HEK293 (cell line): ENCODE measurements at regions not wholly inside any gene's neighbourhood (a gene's known extent, or its start where the extent isn't known, plus 50 kb on each side); places are given as distances from the start of the nearest gene placed in this dataset.

Experiments used
- GLI4 ChIP-seq: fragments of 450-650 bp; formaldehyde crosslinking; IDR thresholded peaks from 2 replicates; pipeline ENCODE4 v1.5.1; 2016; ENCODE audit warnings: missing biosample characterization, missing genetic modification characterization
- REST ChIP-seq: fragments of 450-650 bp; formaldehyde crosslinking; IDR thresholded peaks from 2 replicates; pipeline ENCODE4 v1.5.1; 2016; ENCODE audit warnings: missing biosample characterization, missing genetic modification characterization
- TCF7L2 ChIP-seq: IDR thresholded peaks from 2 replicates; pipeline ENCODE4 v1.6.1; 2011; ENCODE audit warnings: low read depth, mild to moderate bottlenecking, inconsistent platforms, low read length, moderate library complexity, borderline replicate concordance
- YY1 ChIP-seq: fragments of 450-650 bp; formaldehyde crosslinking; IDR thresholded peaks from 2 replicates; pipeline ENCODE4 v1.5.1; 2018; ENCODE audit warnings: missing biosample characterization, missing genetic modification characterization
- ZNF558 ChIP-seq: fragments of 450-650 bp; formaldehyde crosslinking; IDR thresholded peaks from 2 replicates; pipeline ENCODE4 v1.5.1; 2016; ENCODE audit warnings: missing biosample characterization, missing genetic modification characterization
- ZNF624 ChIP-seq: fragments of 450-650 bp; formaldehyde crosslinking; IDR thresholded peaks from 2 replicates; pipeline ENCODE4 v1.5.1; 2017; ENCODE audit warnings: missing biosample characterization, missing genetic modification characterization
- ZNF660 ChIP-seq: fragments of 450-650 bp; IDR thresholded peaks from 2 replicates; pipeline ENCODE4 v1.5.1; 2018; ENCODE audit warnings: missing biosample characterization, mild to moderate bottlenecking, missing genetic modification characterization
- ZNF701 ChIP-seq: fragments of 450-650 bp; formaldehyde crosslinking; IDR thresholded peaks from 2 replicates; pipeline ENCODE4 v1.5.1; 2016; ENCODE audit warnings: missing biosample characterization, missing genetic modification characterization
- TF ChIP-seq, protein P1 (sequence below): fragments of 450-650 bp; formaldehyde crosslinking; IDR thresholded peaks from 2 replicates; pipeline ENCODE4 v1.5.1; 2016; ENCODE audit warnings: missing biosample characterization, missing genetic modification characterization
- TF ChIP-seq, protein P2 (sequence below): fragments of 450-650 bp; formaldehyde crosslinking; IDR thresholded peaks from 2 replicates; pipeline ENCODE4 v1.5.1; 2016; ENCODE audit warnings: missing biosample characterization, missing genetic modification characterization
- TF ChIP-seq, protein P3 (sequence below): fragments of 450-650 bp; formaldehyde crosslinking; IDR thresholded peaks from 2 replicates; pipeline ENCODE4 v1.5.0; 2017; ENCODE audit warnings: missing biosample characterization, missing genetic modification characterization, borderline replicate concordance

DNA sequence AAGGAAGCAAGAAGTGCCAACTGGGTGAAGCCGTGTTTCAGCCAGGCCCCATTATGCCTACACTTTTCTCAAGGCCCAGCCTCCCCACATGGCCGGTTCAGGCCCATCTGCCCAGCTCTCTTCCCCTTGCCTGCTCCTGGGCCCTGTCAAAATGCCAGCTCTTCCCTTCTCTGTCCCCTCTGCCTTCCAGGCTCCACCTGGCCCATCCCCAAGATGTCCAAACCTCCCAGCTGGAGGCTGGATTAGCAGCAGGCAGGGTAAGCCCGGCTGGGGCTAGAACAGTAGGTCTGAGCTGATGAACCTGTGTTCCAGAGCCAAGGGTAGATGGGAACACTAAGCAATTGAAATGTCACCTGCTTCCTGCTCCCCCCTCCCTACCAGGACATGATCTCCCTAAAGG is 64.1 kb upstream of the HSPA9 start:
- TF ChIP-seq, protein P1, sequence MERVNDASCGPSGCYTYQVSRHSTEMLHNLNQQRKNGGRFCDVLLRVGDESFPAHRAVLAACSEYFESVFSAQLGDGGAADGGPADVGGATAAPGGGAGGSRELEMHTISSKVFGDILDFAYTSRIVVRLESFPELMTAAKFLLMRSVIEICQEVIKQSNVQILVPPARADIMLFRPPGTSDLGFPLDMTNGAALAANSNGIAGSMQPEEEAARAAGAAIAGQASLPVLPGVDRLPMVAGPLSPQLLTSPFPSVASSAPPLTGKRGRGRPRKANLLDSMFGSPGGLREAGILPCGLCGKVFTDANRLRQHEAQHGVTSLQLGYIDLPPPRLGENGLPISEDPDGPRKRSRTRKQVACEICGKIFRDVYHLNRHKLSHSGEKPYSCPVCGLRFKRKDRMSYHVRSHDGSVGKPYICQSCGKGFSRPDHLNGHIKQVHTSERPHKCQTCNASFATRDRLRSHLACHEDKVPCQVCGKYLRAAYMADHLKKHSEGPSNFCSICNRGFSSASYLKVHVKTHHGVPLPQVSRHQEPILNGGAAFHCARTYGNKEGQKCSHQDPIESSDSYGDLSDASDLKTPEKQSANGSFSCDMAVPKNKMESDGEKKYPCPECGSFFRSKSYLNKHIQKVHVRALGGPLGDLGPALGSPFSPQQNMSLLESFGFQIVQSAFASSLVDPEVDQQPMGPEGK (tag by site-specific recombination), result no peak
- no peak for TF ChIP-seq ZNF660 (tag by site-specific recombination)
- TF ChIP-seq REST (tag by site-specific recombination), result no peak
- no peak for TF ChIP-seq ZNF701 (tag by site-specific recombination)
- no peak for TF ChIP-seq TCF7L2
- TF ChIP-seq, protein P2, sequence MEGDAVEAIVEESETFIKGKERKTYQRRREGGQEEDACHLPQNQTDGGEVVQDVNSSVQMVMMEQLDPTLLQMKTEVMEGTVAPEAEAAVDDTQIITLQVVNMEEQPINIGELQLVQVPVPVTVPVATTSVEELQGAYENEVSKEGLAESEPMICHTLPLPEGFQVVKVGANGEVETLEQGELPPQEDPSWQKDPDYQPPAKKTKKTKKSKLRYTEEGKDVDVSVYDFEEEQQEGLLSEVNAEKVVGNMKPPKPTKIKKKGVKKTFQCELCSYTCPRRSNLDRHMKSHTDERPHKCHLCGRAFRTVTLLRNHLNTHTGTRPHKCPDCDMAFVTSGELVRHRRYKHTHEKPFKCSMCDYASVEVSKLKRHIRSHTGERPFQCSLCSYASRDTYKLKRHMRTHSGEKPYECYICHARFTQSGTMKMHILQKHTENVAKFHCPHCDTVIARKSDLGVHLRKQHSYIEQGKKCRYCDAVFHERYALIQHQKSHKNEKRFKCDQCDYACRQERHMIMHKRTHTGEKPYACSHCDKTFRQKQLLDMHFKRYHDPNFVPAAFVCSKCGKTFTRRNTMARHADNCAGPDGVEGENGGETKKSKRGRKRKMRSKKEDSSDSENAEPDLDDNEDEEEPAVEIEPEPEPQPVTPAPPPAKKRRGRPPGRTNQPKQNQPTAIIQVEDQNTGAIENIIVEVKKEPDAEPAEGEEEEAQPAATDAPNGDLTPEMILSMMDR (tag by site-specific recombination), result no peak
- no peak for TF ChIP-seq ZNF624 (tag by site-specific recombination)
- TF ChIP-seq ZNF558 (tag by site-specific recombination), result no peak
- TF ChIP-seq GLI4 (tag by site-specific recombination), result no peak
- TF ChIP-seq, protein P3, sequence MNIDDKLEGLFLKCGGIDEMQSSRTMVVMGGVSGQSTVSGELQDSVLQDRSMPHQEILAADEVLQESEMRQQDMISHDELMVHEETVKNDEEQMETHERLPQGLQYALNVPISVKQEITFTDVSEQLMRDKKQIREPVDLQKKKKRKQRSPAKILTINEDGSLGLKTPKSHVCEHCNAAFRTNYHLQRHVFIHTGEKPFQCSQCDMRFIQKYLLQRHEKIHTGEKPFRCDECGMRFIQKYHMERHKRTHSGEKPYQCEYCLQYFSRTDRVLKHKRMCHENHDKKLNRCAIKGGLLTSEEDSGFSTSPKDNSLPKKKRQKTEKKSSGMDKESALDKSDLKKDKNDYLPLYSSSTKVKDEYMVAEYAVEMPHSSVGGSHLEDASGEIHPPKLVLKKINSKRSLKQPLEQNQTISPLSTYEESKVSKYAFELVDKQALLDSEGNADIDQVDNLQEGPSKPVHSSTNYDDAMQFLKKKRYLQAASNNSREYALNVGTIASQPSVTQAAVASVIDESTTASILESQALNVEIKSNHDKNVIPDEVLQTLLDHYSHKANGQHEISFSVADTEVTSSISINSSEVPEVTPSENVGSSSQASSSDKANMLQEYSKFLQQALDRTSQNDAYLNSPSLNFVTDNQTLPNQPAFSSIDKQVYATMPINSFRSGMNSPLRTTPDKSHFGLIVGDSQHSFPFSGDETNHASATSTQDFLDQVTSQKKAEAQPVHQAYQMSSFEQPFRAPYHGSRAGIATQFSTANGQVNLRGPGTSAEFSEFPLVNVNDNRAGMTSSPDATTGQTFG, result no peak
- TF ChIP-seq YY1 (tag by site-specific recombination), result no peak
